Muscle of leg (tissue), 3 donors: ENCODE measurements at regions not wholly inside any gene's neighbourhood (a gene's known extent, or its start where the extent isn't known, plus 50 kb on each side); places are given as distances from the start of the nearest gene placed in this dataset.
A peak's percentile ranks its signal among the peaks of the same experiment; 100 is the strongest.

ENCODE experiments used
- DNase-seq: peaks from one replicate; pipeline ENCODE4 v3.0.0; 2013
- H3K27ac ChIP-seq: one replicate; pipeline ENCODE4 v1.5.1; 2013; ENCODE audit warnings: mild to moderate bottlenecking, low read length, control low read depth
- H3K27me3 ChIP-seq: one replicate; pipeline ENCODE4 v1.6.1; 2013; ENCODE audit warnings: low read length; ENCODE audit not compliant: control insufficient read depth, insufficient read depth
- H3K36me3 ChIP-seq: one replicate; pipeline ENCODE4 v1.6.1; 2013; ENCODE audit warnings: low read length; ENCODE audit not compliant: control insufficient read depth, insufficient read depth
- H3K4me1 ChIP-seq: one replicate; pipeline ENCODE4 v1.6.1; 2013; ENCODE audit warnings: low read length; ENCODE audit not compliant: control insufficient read depth, insufficient read depth
- H3K4me3 ChIP-seq: one replicate; pipeline ENCODE4 v1.5.1; 2013; ENCODE audit warnings: low read length, control low read depth
- H3K9me3 ChIP-seq: replicated peaks from 2 replicates; pipeline ENCODE4 v1.6.1; 2013; ENCODE audit warnings: low read depth, low read length; ENCODE audit not compliant: control insufficient read depth
- WGBS: methylation state at CpG from one replicate; pipeline ENCODE4 v1.1.5; 2013; ENCODE audit warnings: missing lambda C conversion rate; ENCODE audit not compliant: insufficient coverage; 5-methylcytosine and 5-hydroxymethylcytosine counted together

- no peak overlapping the region for H3K27ac ChIP-seq
- no peak overlapping the region for H3K4me3 ChIP-seq
- DNase-seq: peak; percentile 77
- H3K27me3 ChIP-seq: no peaks in the 10 kb centered on the region
- peaks cover 9% of the 10 kb centered on the region for H3K4me1 ChIP-seq
- 60% methylated on average over 4 of the region's 10 CpGs for WGBS
- no peaks in the 10 kb centered on the region for H3K9me3 ChIP-seq
- H3K36me3 ChIP-seq: no peaks in the 10 kb centered on the region
These were observed 399.7 kb upstream of the NR2F2 start for GRCh38 chr15:95930659-95931375.

GRCh38 chr15:95931619-95932018 is 398.9 kb upstream of the NR2F2 start:
- Histone ChIP-seq H3K9me3 (no peaks in the 10 kb centered on the region), H3K4me1 (peaks cover 9% of the 10 kb centered on the region), H3K27me3 (peaks cover 2% of the 10 kb centered on the region), H3K36me3 (no peaks in the 10 kb centered on the region), H3K27ac (no peak overlapping the region), H3K4me3 (no peak overlapping the region)
- no CpG with 5 or more reads among the region's 3 CpGs for WGBS
- no peak for DNase-seq

- Histone ChIP-seq H3K9me3 (no peaks in the 10 kb centered on the region), H3K27me3 (peaks cover 2% of the 10 kb centered on the region), H3K4me1 (peaks cover 9% of the 10 kb centered on the region), H3K36me3 (no peaks in the 10 kb centered on the region), H3K4me3 (no peak overlapping the region), H3K27ac (no peak overlapping the region)
- DNase-seq: no peak
- 100% methylated on average over 2 of the region's 2 CpGs for WGBS
These were observed 398.4 kb upstream of the NR2F2 start for GRCh38 chr15:95932141-95932540.

- no peak overlapping the region for H3K27ac ChIP-seq
- DNase-seq: no peak
- peaks cover 9% of the 10 kb centered on the region for H3K4me1 ChIP-seq
- WGBS: no CpG with 5 or more reads among the region's 4 CpGs
- H3K9me3 ChIP-seq: no peaks in the 10 kb centered on the region
- H3K4me3 ChIP-seq: no peak overlapping the region
- no peaks in the 10 kb centered on the region for H3K36me3 ChIP-seq
- H3K27me3 ChIP-seq: peaks cover 2% of the 10 kb centered on the region
These were observed 397.8 kb upstream of the NR2F2 start for GRCh38 chr15:95932676-95933075.

- no peaks in the 10 kb centered on the region for H3K9me3 ChIP-seq
- no peak overlapping the region for H3K4me3 ChIP-seq
- H3K27me3 ChIP-seq: peaks cover 2% of the 10 kb centered on the region
- H3K36me3 ChIP-seq: no peaks in the 10 kb centered on the region
- peaks cover 2% of the 10 kb centered on the region for H3K4me1 ChIP-seq
- WGBS: no CpG with 5 or more reads among the region's 2 CpGs
- no peak overlapping the region for H3K27ac ChIP-seq
- no peak for DNase-seq
These were observed 394.6 kb upstream of the NR2F2 start for GRCh38 chr15:95935852-95936251.

GRCh38 chr15:95937128-95937528 is 393.4 kb upstream of the NR2F2 start:
- 88% methylated on average over 1 of the region's 2 CpGs for WGBS
- no peaks in the 10 kb centered on the region for H3K4me1 ChIP-seq
- no peak for DNase-seq
- no peaks in the 10 kb centered on the region for H3K36me3 ChIP-seq
- peaks cover 2% of the 10 kb centered on the region for H3K27me3 ChIP-seq
- H3K27ac ChIP-seq: no peak overlapping the region
- H3K4me3 ChIP-seq: no peak overlapping the region
- H3K9me3 ChIP-seq: no peaks in the 10 kb centered on the region

- Histone ChIP-seq H3K27me3 (peaks cover 2% of the 10 kb centered on the region), H3K36me3 (no peaks in the 10 kb centered on the region), H3K27ac (no peak overlapping the region), H3K4me3 (no peak overlapping the region), H3K9me3 (no peaks in the 10 kb centered on the region), H3K4me1 (no peaks in the 10 kb centered on the region)
- DNase-seq: no peak
- WGBS: 52% methylated on average over 6 of the region's 14 CpGs
These were observed 390.0 kb upstream of the NR2F2 start for GRCh38 chr15:95940431-95940985.

GRCh38 chr15:95944193-95944592 is 386.3 kb upstream of the NR2F2 start:
- no peak overlapping the region for H3K27ac ChIP-seq
- H3K4me3 ChIP-seq: no peak overlapping the region
- H3K27me3 ChIP-seq: no peaks in the 10 kb centered on the region
- H3K36me3 ChIP-seq: no peaks in the 10 kb centered on the region
- no CpG with 5 or more reads among the region's 1 CpG for WGBS
- peaks cover 3% of the 10 kb centered on the region for H3K4me1 ChIP-seq
- DNase-seq: no peak
- no peaks in the 10 kb centered on the region for H3K9me3 ChIP-seq

GRCh38 chr15:95944661-95945255 is 385.7 kb upstream of the NR2F2 start:
- no peaks in the 10 kb centered on the region for H3K9me3 ChIP-seq
- H3K36me3 ChIP-seq: no peaks in the 10 kb centered on the region
- H3K4me1 ChIP-seq: peaks cover 3% of the 10 kb centered on the region
- H3K4me3 ChIP-seq: no peak overlapping the region
- no peaks in the 10 kb centered on the region for H3K27me3 ChIP-seq
- no CpG with 5 or more reads among the region's 4 CpGs for whole genome bisulfite sequencing
- no peak overlapping the region for H3K27ac ChIP-seq
- DNase-seq: peak; percentile 51

- Histone ChIP-seq H3K4me3 (no peak overlapping the region), H3K9me3 (no peaks in the 10 kb centered on the region), H3K4me1 (peaks cover 3% of the 10 kb centered on the region), H3K27me3 (no peaks in the 10 kb centered on the region), H3K36me3 (no peaks in the 10 kb centered on the region), H3K27ac (no peak overlapping the region)
- WGBS: no CpG with 5 or more reads among the region's 2 CpGs
- no peak for DNase-seq
These were observed 384.3 kb upstream of the NR2F2 start for GRCh38 chr15:95946241-95946640.
